WERI-Rb-1 (cell line): ENCODE measurements at regions not wholly inside any gene's neighbourhood (a gene's known extent, or its start where the extent isn't known, plus 50 kb on each side); places are given as distances from the start of the nearest gene placed in this dataset.

ENCODE experiments used
- DNase-seq: peaks from one replicate; pipeline ENCODE4 v3.0.0-alpha.2; 2020
- H3K27ac ChIP-seq: fragments of 250-450 bp; sonication (Bioruptor Pico); 2 replicates; pipeline ENCODE4 v1.5.1; 2020; ENCODE audit warnings: mild to moderate bottlenecking, moderate library complexity
- H3K27me3 ChIP-seq: fragments of 250-450 bp; sonication (Bioruptor Pico); 2 replicates; pipeline ENCODE4 v1.5.1; 2021; ENCODE audit warnings: mild to moderate bottlenecking, low read depth, moderate library complexity; ENCODE audit not compliant: insufficient read depth, severe bottlenecking
- H3K36me3 ChIP-seq: fragments of 250-450 bp; sonication (Bioruptor Pico); 2 replicates; pipeline ENCODE4 v1.5.1; 2020; ENCODE audit warnings: mild to moderate bottlenecking, moderate library complexity
- H3K4me3 ChIP-seq: 2 replicates; pipeline ENCODE4 v1.5.1; 2011; ENCODE audit warnings: low read depth, mild to moderate bottlenecking, control low read depth, low read length
- H3K9me3 ChIP-seq: fragments of 250-450 bp; sonication (Bioruptor Pico); 2 replicates; pipeline ENCODE4 v1.5.1; 2021; ENCODE audit warnings: mild to moderate bottlenecking, moderate library complexity; ENCODE audit not compliant: severe bottlenecking
- CTCF ChIP-seq: IDR thresholded peaks from 2 replicates; pipeline ENCODE4 v1.5.1; 2011; ENCODE audit warnings: low read depth, mild to moderate bottlenecking, control low read depth, inconsistent platforms, low read length

DNA sequence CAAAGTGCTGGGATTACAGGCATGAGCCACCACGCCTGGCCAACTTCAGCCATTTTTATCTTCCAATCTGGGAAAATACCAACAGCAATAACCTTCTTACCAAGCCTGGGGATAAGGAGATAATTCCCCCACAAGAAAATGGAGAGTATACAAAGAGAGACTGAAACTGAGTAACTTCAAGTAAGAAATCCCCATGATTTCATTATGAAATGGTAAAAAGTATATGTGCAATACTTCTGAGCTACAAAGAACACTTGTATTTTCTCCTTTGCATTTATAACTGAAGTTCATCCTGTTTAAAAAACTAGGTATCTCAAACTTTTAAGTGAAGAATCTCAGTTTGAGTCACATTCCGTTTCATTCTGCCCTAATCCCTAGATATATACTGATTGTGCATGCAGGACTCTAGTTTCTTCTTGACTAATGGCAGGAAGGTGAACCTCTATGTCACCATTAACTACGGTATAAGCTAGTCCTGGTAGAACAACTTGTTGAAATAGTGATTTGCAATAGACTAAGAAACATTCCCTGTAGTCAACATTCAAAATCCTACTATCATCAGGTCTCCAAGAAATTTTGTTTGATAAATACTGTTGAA lies 2071.4 kb downstream of the MAT2B start:
- no peaks in the 10 kb centered on the region for H3K36me3 ChIP-seq
- no peaks in the 10 kb centered on the region for H3K9me3 ChIP-seq
- no peak overlapping the region for H3K4me3 ChIP-seq
- no peaks in the 10 kb centered on the region for H3K27me3 ChIP-seq
- no peak for TF ChIP-seq CTCF
- no peak for DNase-seq
- no peak overlapping the region for H3K27ac ChIP-seq

GRCh38 chr5:165579911-165580310 lies 2074.5 kb downstream of the MAT2B start:
- H3K27me3 ChIP-seq: no peaks in the 10 kb centered on the region
- H3K27ac ChIP-seq: no peak overlapping the region
- no peak for TF ChIP-seq CTCF

GRCh38 chr5:165594693-165595092 lies 2089.3 kb downstream of the MAT2B start:
- Histone ChIP-seq H3K27ac (no peak overlapping the region), H3K36me3 (no peaks in the 10 kb centered on the region), H3K9me3 (no peaks in the 10 kb centered on the region), H3K27me3 (no peaks in the 10 kb centered on the region), H3K4me3 (no peak overlapping the region)
- DNase-seq: no peak
- TF ChIP-seq CTCF: no peak

More at GRCh38 chr5:165579911-165580310, 2074.5 kb downstream of the MAT2B start:
- no peaks in the 10 kb centered on the region for H3K36me3 ChIP-seq
- no peaks in the 10 kb centered on the region for H3K9me3 ChIP-seq
- DNase-seq: no peak
- no peak overlapping the region for H3K4me3 ChIP-seq

DNA sequence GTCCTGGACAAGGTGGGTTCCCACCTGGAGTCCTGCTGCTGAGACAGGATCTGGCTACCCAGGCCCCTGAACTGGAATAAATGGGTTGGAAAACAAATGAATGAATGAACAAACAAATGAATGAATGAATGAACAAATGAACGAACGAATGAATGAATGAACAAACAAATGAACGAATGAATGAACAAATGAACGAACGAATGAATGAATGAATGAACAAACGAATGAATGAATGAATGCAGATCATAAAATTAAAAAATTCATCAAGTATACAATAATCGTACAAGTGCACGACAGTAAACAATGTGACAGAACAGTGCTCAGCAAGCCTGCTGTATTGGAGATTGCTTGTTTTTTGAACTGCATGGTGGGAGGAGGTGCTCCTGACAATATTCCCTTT lies 2097.1 kb downstream of the MAT2B start:
- H3K9me3 ChIP-seq: no peaks in the 10 kb centered on the region
- no peak overlapping the region for H3K4me3 ChIP-seq
- DNase-seq: no peak
- no peak for TF ChIP-seq CTCF
- H3K36me3 ChIP-seq: no peaks in the 10 kb centered on the region
- no peak overlapping the region for H3K27ac ChIP-seq
- no peaks in the 10 kb centered on the region for H3K27me3 ChIP-seq

- no peak for TF ChIP-seq CTCF
- H3K27me3 ChIP-seq: no peaks in the 10 kb centered on the region
- no peak for DNase-seq
- H3K36me3 ChIP-seq: no peaks in the 10 kb centered on the region
- no peak overlapping the region for H3K27ac ChIP-seq
- H3K9me3 ChIP-seq: no peaks in the 10 kb centered on the region
- no peak overlapping the region for H3K4me3 ChIP-seq
Observed at GRCh38 chr5:165607026-165607425, 2101.6 kb downstream of the MAT2B start.

DNA sequence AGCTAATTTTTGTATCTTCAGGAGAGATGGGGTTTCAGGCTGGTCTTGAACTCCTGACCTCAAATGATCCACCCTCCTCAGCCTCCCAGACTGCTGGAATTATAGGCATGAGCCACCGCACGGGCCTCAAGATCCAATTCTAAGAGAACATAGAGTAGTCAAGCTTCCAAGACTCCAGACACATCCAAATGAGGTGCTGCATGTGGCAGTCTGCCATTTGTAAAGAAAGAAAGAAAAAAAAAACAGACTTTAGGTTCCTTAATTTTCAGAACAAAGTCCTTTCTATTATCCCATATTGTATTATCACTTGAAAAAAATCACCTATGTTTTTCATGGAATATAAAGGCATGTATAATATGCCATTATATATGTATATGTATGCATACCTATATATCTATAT lies 2104.5 kb downstream of the MAT2B start:
- Histone ChIP-seq H3K27ac (no peak overlapping the region), H3K36me3 (no peaks in the 10 kb centered on the region), H3K27me3 (no peaks in the 10 kb centered on the region), H3K9me3 (no peaks in the 10 kb centered on the region), H3K4me3 (no peak overlapping the region)
- DNase-seq: no peak
- TF ChIP-seq CTCF: no peak
